Lung (tissue), 11 donors: ENCODE measurements at regions not wholly inside any gene's neighbourhood (a gene's known extent, or its start where the extent isn't known, plus 50 kb on each side); places are given as distances from the start of the nearest gene placed in this dataset.

Experiments used
- ATAC-seq: fragments of 200-7000 bp; cut with Tn5 transposase; one replicate; pipeline ENCODE4 v1.9.1; 2020; ENCODE audit warnings: moderate number of reproducible peaks; ENCODE audit not compliant: insufficient read depth, low FRiP score
- DNase-seq, 3 donors: peaks; one replicate each; pipeline ENCODE4 v3.0.0-alpha.2; 2013 to 2017
- H3K27ac ChIP-seq, 2 donors: one replicate each; pipeline ENCODE4 v1.5.1; 2013; ENCODE audit warnings: mild to moderate bottlenecking in 2 of 2, moderate library complexity in 2 of 2, control low read depth in 1 of 2, inconsistent platforms in 1 of 2, low read depth in 1 of 2, low read length in 1 of 2
- H3K27me3 ChIP-seq, 3 donors: one replicate each; pipeline ENCODE4 v1.5.1; 2013; ENCODE audit warnings: low read length in 2 of 3; ENCODE audit not compliant: control insufficient read depth in 3 of 3, insufficient read depth in 3 of 3
- H3K36me3 ChIP-seq, 4 donors: one replicate each; pipeline ENCODE4 v1.5.1; 2013; ENCODE audit warnings: low read length in 4 of 4, mild to moderate bottlenecking in 1 of 4, moderate library complexity in 1 of 4; ENCODE audit not compliant: control insufficient read depth in 4 of 4, insufficient read depth in 4 of 4
- H3K4me1 ChIP-seq, 5 donors: one replicate each; pipeline ENCODE4 v1.5.1; 2013; ENCODE audit warnings: low read length in 5 of 5, mild to moderate bottlenecking in 2 of 5, moderate library complexity in 1 of 5; ENCODE audit not compliant: control insufficient read depth in 5 of 5, insufficient read depth in 5 of 5
- H3K4me3 ChIP-seq: one replicate; pipeline ENCODE4 v1.5.1; 2013; ENCODE audit warnings: mild to moderate bottlenecking, control low read depth, moderate library complexity
- H3K9ac ChIP-seq, 2 donors: one replicate each; pipeline ENCODE4 v1.5.1; 2013; ENCODE audit warnings: low read length in 2 of 2, control low read depth in 1 of 2; ENCODE audit not compliant: insufficient read depth in 1 of 2
- H3K9me3 ChIP-seq, 4 donors: one replicate each; pipeline ENCODE4 v1.5.1; 2013; ENCODE audit warnings: low read length in 3 of 4, mild to moderate bottlenecking in 1 of 4, moderate library complexity in 1 of 4; ENCODE audit not compliant: control insufficient read depth in 4 of 4, insufficient read depth in 3 of 4
- WGBS, 2 donors: extraction: QIAGEN DNeasy Blood & Tissue Kit; methylation state at CpG; one replicate each; pipeline ENCODE4 v1.1.7; 2013; 5-methylcytosine and 5-hydroxymethylcytosine counted together
- TF ChIP-seq, protein P1 (sequence below): IDR thresholded peaks from 2 replicates; pipeline ENCODE4 v1.5.1; 2012; ENCODE audit warnings: mild to moderate bottlenecking; ENCODE audit errors: control extremely low read depth, extremely low read depth
- donor health status: control.
- donor health status: control.
- donor health status: Bipolar disorder and iron deficiency.
- donor health status: healthy.
- donor health status: DM: yes; HTN: yes; CAD: no.

DNA sequence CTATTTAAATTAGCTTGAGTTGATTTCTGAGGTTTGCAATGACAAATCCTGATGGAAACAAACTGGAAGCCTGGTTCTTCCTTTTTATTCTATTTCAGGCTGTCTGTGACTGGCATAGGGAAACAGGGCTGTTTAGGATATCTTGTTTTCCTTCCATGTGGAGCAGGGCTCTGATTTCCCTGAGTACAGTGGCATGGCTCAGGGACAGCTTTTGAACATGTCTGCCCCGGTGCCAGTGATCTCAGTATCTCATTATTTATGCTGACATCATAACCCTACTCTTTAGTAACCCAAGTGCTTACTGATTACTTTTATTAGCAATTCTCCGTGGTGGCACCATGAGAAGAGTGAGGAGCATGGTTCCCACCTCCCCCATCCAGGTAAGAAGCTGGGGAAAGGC, 720.3 kb downstream of the GALR1 start:
- H3K27me3 ChIP-seq = peaks cover 0 to 2% (median 0%) of the 10 kb centered on the region in 3 donors
- H3K36me3 ChIP-seq = no peaks in the 10 kb centered on the region
- H3K4me3 ChIP-seq = no peak overlapping the region
- 62 to 70% methylated on average over 2 of the region's 2 CpGs for WGBS, 2 donors
- DNase-seq = no peak
- TF ChIP-seq, protein P1, sequence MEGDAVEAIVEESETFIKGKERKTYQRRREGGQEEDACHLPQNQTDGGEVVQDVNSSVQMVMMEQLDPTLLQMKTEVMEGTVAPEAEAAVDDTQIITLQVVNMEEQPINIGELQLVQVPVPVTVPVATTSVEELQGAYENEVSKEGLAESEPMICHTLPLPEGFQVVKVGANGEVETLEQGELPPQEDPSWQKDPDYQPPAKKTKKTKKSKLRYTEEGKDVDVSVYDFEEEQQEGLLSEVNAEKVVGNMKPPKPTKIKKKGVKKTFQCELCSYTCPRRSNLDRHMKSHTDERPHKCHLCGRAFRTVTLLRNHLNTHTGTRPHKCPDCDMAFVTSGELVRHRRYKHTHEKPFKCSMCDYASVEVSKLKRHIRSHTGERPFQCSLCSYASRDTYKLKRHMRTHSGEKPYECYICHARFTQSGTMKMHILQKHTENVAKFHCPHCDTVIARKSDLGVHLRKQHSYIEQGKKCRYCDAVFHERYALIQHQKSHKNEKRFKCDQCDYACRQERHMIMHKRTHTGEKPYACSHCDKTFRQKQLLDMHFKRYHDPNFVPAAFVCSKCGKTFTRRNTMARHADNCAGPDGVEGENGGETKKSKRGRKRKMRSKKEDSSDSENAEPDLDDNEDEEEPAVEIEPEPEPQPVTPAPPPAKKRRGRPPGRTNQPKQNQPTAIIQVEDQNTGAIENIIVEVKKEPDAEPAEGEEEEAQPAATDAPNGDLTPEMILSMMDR = no peak
- H3K9ac ChIP-seq = no peak overlapping the region
- ATAC-seq = no peak
- peaks cover 0 to 18% (median 0%) of the 10 kb centered on the region in 4 donors for H3K9me3 ChIP-seq
- no peak overlapping the region for H3K27ac ChIP-seq
- no peaks in the 10 kb centered on the region for H3K4me1 ChIP-seq

DNA sequence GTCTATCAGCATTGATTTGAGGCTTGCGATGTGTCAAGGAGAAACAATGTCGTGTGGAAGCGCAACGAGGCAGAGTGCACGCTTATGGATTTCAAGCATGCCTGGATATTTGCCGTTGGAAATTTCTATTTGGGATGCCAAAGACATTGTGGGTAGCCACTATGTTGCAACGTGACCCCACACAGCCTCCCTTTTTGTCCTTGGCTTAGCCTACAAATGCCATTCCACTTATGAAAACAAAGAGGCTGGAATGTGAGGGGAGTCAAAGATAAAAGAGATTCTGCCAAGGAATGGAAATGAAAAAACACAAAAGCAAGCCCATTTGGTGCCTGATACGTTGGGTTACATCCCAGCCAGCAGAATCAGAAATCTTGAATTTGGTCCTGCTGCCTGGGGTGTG, 721.2 kb downstream of the GALR1 start:
- no peaks in the 10 kb centered on the region for H3K4me1 ChIP-seq
- peaks cover 0 to 2% (median 0%) of the 10 kb centered on the region in 3 donors for H3K27me3 ChIP-seq
- H3K36me3 ChIP-seq = no peaks in the 10 kb centered on the region
- ATAC-seq (no peak), DNase-seq (no peak)
- no peak overlapping the region for H3K27ac ChIP-seq
- 77 to 78% methylated on average over 8 of the region's 8 CpGs for WGBS, 2 donors
- H3K9ac ChIP-seq = no peak overlapping the region
- H3K4me3 ChIP-seq = no peak overlapping the region
- TF ChIP-seq, protein P1 = no peak
- peaks cover 0 to 13% (median 0%) of the 10 kb centered on the region in 4 donors for H3K9me3 ChIP-seq

DNA sequence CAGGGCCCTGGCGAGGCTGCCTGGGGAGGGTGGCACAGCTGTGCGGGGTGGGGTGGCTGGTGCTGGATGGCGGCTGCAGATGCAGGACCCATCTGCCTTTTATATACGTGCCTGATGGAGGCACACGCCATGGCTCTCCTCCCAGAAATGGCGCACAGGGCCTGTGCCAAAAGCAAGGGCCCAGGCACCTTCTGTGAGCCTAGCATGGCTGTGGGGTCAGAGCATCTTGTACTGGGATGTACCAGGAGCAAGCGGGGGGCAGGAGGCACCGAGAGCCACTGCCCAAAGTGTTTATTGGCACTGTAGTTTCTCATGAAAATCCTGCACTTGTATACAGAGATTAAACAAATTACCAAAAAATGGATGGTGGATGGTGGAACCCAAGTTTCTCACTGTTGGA, 724.1 kb downstream of the GALR1 start:
- H3K9me3 ChIP-seq = peaks cover 0 to 3% (median 0%) of the 10 kb centered on the region in 4 donors
- no peaks in the 10 kb centered on the region for H3K36me3 ChIP-seq
- no peak for ATAC-seq
- DNase-seq = no peak
- H3K9ac ChIP-seq = no peak overlapping the region
- H3K4me3 ChIP-seq = no peak overlapping the region
- peaks cover 0 to 2% (median 0%) of the 10 kb centered on the region in 3 donors for H3K27me3 ChIP-seq
- WGBS, 2 donors = 90 to 92% methylated on average over 8 of the region's 8 CpGs
- no peak overlapping the region for H3K27ac ChIP-seq
- TF ChIP-seq, protein P1 = no peak
- H3K4me1 ChIP-seq = no peaks in the 10 kb centered on the region

DNA sequence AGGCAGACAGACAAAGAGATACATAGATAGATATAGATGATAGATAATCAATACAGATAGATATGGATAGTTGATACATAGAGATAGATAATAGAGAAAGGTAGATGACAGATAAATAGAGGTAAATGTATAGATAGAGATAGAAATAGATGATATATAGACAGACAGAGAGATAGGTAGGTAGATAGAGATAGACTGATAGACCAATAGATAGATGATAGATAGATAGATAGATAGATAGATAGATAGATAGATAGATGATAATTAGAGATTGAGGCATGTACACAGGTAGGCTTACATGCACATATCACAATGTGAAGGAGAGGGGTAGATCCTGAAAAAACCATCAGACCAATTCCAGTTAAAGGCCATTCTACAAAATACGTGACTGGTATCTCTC, 724.7 kb downstream of the GALR1 start:
- Histone ChIP-seq H3K9me3 (peaks cover 0 to 3% (median 0%) of the 10 kb centered on the region in 4 donors), H3K4me3 (no peak overlapping the region), H3K27ac (no peak overlapping the region), H3K4me1 (no peaks in the 10 kb centered on the region), H3K36me3 (no peaks in the 10 kb centered on the region), H3K9ac (no peak overlapping the region), H3K27me3 (peaks cover 0 to 2% (median 0%) of the 10 kb centered on the region in 3 donors)
- TF ChIP-seq, protein P1 = no peak
- no peak for ATAC-seq
- WGBS, 2 donors = 87% methylated on average over 1 of the region's 1 CpG
- DNase-seq = no peak
